SU-DHL-6 (cell line): ENCODE measurements at regions not wholly inside any gene's neighbourhood (a gene's known extent, or its start where the extent isn't known, plus 50 kb on each side); places are given as distances from the start of the nearest gene placed in this dataset.

Experiments used
- H2AFZ ChIP-seq: fragments of 200-600 bp; sonication (generic); 2 replicates; pipeline ENCODE4 v1.6.1; 2014; ENCODE audit warnings: low read depth, mild to moderate bottlenecking, moderate library complexity, mixed read lengths, antibody characterized with exemption, low read length; ENCODE audit not compliant: severe bottlenecking
- H3F3A ChIP-seq: fragments of 200-600 bp; shearing (Covaris generic); 2 replicates; pipeline ENCODE4 v1.6.0; 2016; ENCODE audit warnings: antibody characterized with exemption, mild to moderate bottlenecking; ENCODE audit not compliant: insufficient read depth
- H3K27ac ChIP-seq: fragments of 200-600 bp; sonication (generic); 2 replicates; pipeline ENCODE4 v1.5.1; 2016; ENCODE audit warnings: low read depth, mild to moderate bottlenecking, low read length, moderate library complexity, mixed read lengths
- H3K27me3 ChIP-seq: fragments of 200-600 bp; sonication (generic), shearing (Covaris generic); 2 replicates; pipeline ENCODE4 v1.6.0; 2014; ENCODE audit warnings: mild to moderate bottlenecking, low read length
- H3K36me3 ChIP-seq: fragments of 200-600 bp; sonication (generic); 2 replicates; pipeline ENCODE4 v1.6.1; 2014; ENCODE audit warnings: mild to moderate bottlenecking, low read length, mixed read lengths
- H3K4me2 ChIP-seq: fragments of 300-600, 200-600 bp; shearing (Covaris generic), sonication (generic); 2 replicates; pipeline ENCODE4 v1.6.0; 2014; ENCODE audit warnings: low read length, low read depth, mild to moderate bottlenecking; ENCODE audit not compliant: poor library complexity, severe bottlenecking
- H3K4me3 ChIP-seq: fragments of 200-600 bp; sonication (generic); 2 replicates; pipeline ENCODE4 v1.5.1; 2014; ENCODE audit warnings: antibody characterized with exemption, low read length, mild to moderate bottlenecking, mixed read lengths; ENCODE audit not compliant: insufficient read depth, poor library complexity, severe bottlenecking
- H3K79me2 ChIP-seq: fragments of 200-600 bp; sonication (generic); 2 replicates; pipeline ENCODE4 v1.6.1; 2014; ENCODE audit warnings: mild to moderate bottlenecking, low read length, moderate library complexity; ENCODE audit not compliant: insufficient read depth
- H3K9ac ChIP-seq: fragments of 200-600 bp; sonication (generic); 2 replicates; pipeline ENCODE4 v1.7.0; 2014; ENCODE audit warnings: mild to moderate bottlenecking, low read length
- H3K9me2 ChIP-seq: fragments of 200-600 bp; sonication (generic); replicated peaks from 2 replicates; pipeline ENCODE4 v1.6.1; 2014; ENCODE audit warnings: low read length; ENCODE audit not compliant: insufficient read depth
- H3K9me3 ChIP-seq: fragments of 200-600 bp; sonication (generic); 2 replicates; pipeline ENCODE4 v1.6.1; 2014; ENCODE audit warnings: low read length, mixed read lengths; ENCODE audit not compliant: insufficient read depth
- H4K20me1 ChIP-seq: fragments of 200-600 bp; sonication (generic); 2 replicates; pipeline ENCODE4 v1.6.1; 2014; ENCODE audit warnings: low read depth, mild to moderate bottlenecking, antibody characterized with exemption, low read length, moderate library complexity, mixed read lengths
- CTCF ChIP-seq: fragments of 200-600 bp; sonication (generic); IDR thresholded peaks from one replicate; pipeline ENCODE4 v1.5.1; 2017; ENCODE audit warnings: antibody characterized with exemption, mild to moderate bottlenecking, low read length, moderate library complexity; ENCODE audit not compliant: insufficient read depth, poor library complexity, severe bottlenecking
- EZH2phosphoT487 ChIP-seq: fragments of 200-600 bp; sonication (generic), shearing (Covaris generic); conservative IDR thresholded peaks from 2 replicates; pipeline ENCODE4 v1.6.1; 2018; ENCODE audit warnings: mild to moderate bottlenecking, antibody characterized with exemption, low read length, moderate library complexity, mixed read lengths

GRCh38 chr2:145023334-145023934, 503.5 kb upstream of the ZEB2 start:
- no peaks in the 10 kb centered on the region for H3K9me2 ChIP-seq
- H3K4me2 ChIP-seq: no peak overlapping the region
- H4K20me1 ChIP-seq: no peaks in the 10 kb centered on the region
- no peak overlapping the region for H3K4me3 ChIP-seq
- H3K79me2 ChIP-seq: no peaks in the 10 kb centered on the region
- no peak overlapping the region for H2AFZ ChIP-seq
- H3K27ac ChIP-seq: no peak overlapping the region
- H3K27me3 ChIP-seq: no peaks in the 10 kb centered on the region
- no peak overlapping the region for H3K9ac ChIP-seq
- H3K9me3 ChIP-seq: no peaks in the 10 kb centered on the region
- H3F3A ChIP-seq: no peaks in the 10 kb centered on the region
- TF ChIP-seq CTCF (no peak), EZH2phosphoT487 (no peak)
- no peaks in the 10 kb centered on the region for H3K36me3 ChIP-seq

- Histone ChIP-seq H3K36me3 (no peaks in the 10 kb centered on the region), H3K4me3 (no peak overlapping the region), H2AFZ (no peak overlapping the region), H3F3A (no peaks in the 10 kb centered on the region), H3K4me2 (no peak overlapping the region), H3K9ac (no peak overlapping the region), H3K9me3 (no peaks in the 10 kb centered on the region), H3K27me3 (no peaks in the 10 kb centered on the region), H4K20me1 (no peaks in the 10 kb centered on the region), H3K27ac (no peak overlapping the region), H3K9me2 (no peaks in the 10 kb centered on the region), H3K79me2 (no peaks in the 10 kb centered on the region)
- TF ChIP-seq CTCF: no peak
- no peak for TF ChIP-seq EZH2phosphoT487
Measured at GRCh38 chr2:145022666-145023333, 502.9 kb upstream of the ZEB2 start.

GRCh38 chr2:145021962-145022665, 502.2 kb upstream of the ZEB2 start:
- Histone ChIP-seq H4K20me1 (no peaks in the 10 kb centered on the region), H2AFZ (no peak overlapping the region), H3K79me2 (no peaks in the 10 kb centered on the region), H3K27me3 (no peaks in the 10 kb centered on the region), H3K36me3 (no peaks in the 10 kb centered on the region), H3K4me2 (no peak overlapping the region), H3K27ac (no peak overlapping the region), H3K4me3 (no peak overlapping the region), H3K9ac (no peak overlapping the region), H3K9me2 (no peaks in the 10 kb centered on the region), H3K9me3 (no peaks in the 10 kb centered on the region), H3F3A (no peaks in the 10 kb centered on the region)
- TF ChIP-seq CTCF: no peak
- TF ChIP-seq EZH2phosphoT487: no peak
